Common myeloid progenitor, CD34-positive (primary cell): ENCODE measurements at regions not wholly inside any gene's neighbourhood (a gene's known extent, or its start where the extent isn't known, plus 50 kb on each side); places are given as distances from the start of the nearest gene placed in this dataset.
"Not testable (repeated sequence)": the region's sequence is repeated elsewhere in the genome, so short reads cannot be mapped to it uniquely, and the experiment has no call there.

Experiments
- CTCF ChIA-PET: fragments of 350-600 bp; sonication (Branson Sonifier 250); formaldehyde crosslinking; loops from one replicate; lab custom pipeline; 2021; ENCODE audit warnings: antibody characterized with exemption; lab: Charles Lee
- POLR2A ChIA-PET: fragments of 350-600 bp; sonication (Branson Sonifier 250); formaldehyde crosslinking; loops from one replicate; lab custom pipeline; 2021; ENCODE audit warnings: antibody characterized with exemption; lab: Charles Lee
- DNase-seq, 3 donors: peaks; one replicate each; pipeline versions ENCODE4 v3.0.0 to v3.0.0-alpha.2; 2013
- H3K27ac ChIP-seq, 2 experiments: 1 replicate in 1 of 2; 2 replicates in 1 of 2; pipeline ENCODE4 v1.7.0; 2013; ENCODE audit warnings: inconsistent platforms in 2 of 2, low read length in 2 of 2, mild to moderate bottlenecking in 2 of 2, low read depth in 1 of 2, moderate library complexity in 1 of 2; ENCODE audit not compliant: severe bottlenecking in 2 of 2, insufficient read depth in 1 of 2, poor library complexity in 1 of 2
- H3K27me3 ChIP-seq, 5 experiments: replicated peaks in 2 of 5; 1 replicate in 3 of 5; 2 replicates in 2 of 5; pipeline versions ENCODE4 v1.6.1 to v1.7.0; 2013; ENCODE audit warnings: low read length in 4 of 5, mild to moderate bottlenecking in 2 of 5, moderate library complexity in 2 of 5, inconsistent platforms in 1 of 5; ENCODE audit not compliant: insufficient read depth in 5 of 5, control insufficient read depth in 4 of 5
- H3K36me3 ChIP-seq, 4 experiments: 1 replicate in 2 of 4; 2 replicates in 2 of 4; pipeline versions ENCODE4 v1.6.1 to v1.7.0; 2013; ENCODE audit warnings: low read length in 3 of 4, control low read depth in 1 of 4, mild to moderate bottlenecking in 1 of 4; ENCODE audit not compliant: control insufficient read depth in 4 of 4, insufficient read depth in 4 of 4
- H3K4me1 ChIP-seq, 4 experiments: 1 replicate in 3 of 4; 2 replicates in 1 of 4; pipeline versions ENCODE4 v1.6.1 to v1.7.1; 2013; ENCODE audit warnings: low read length in 3 of 4, mild to moderate bottlenecking in 3 of 4, control low read depth in 1 of 4, inconsistent platforms in 1 of 4, moderate library complexity in 1 of 4; ENCODE audit not compliant: control insufficient read depth in 4 of 4, insufficient read depth in 4 of 4; ENCODE audit errors: control extremely low read depth in 1 of 4
- H3K4me3 ChIP-seq, 7 experiments: 1 replicate in 4 of 7; 2 replicates in 3 of 7; pipeline versions ENCODE4 v1.5.1 to v1.7.0; 2013; ENCODE audit warnings: mild to moderate bottlenecking in 7 of 7, low read length in 6 of 7, moderate library complexity in 6 of 7, inconsistent platforms in 2 of 7, low read depth in 2 of 7, control low read depth in 1 of 7; ENCODE audit not compliant: insufficient read depth in 4 of 7, control insufficient read depth in 1 of 7; ENCODE audit errors: extremely low read depth in 1 of 7
- H3K9me3 ChIP-seq, 5 experiments: 1 replicate in 4 of 5; 2 replicates in 1 of 5; pipeline versions ENCODE4 v1.6.1 to v1.7.1; 2013; ENCODE audit warnings: low read length in 4 of 5, mild to moderate bottlenecking in 2 of 5, inconsistent platforms in 1 of 5, low read depth in 1 of 5, moderate library complexity in 1 of 5; ENCODE audit not compliant: control insufficient read depth in 4 of 5, insufficient read depth in 2 of 5; ENCODE audit errors: control extremely low read depth in 1 of 5
- WGBS: methylation state at CpG from one replicate; pipeline ENCODE4 v1.1.5; 2013; ENCODE audit not compliant: insufficient coverage; 5-methylcytosine and 5-hydroxymethylcytosine counted together

- POLR2A ChIA-PET, result no interaction called here
- no peak for DNase-seq
- Histone ChIP-seq H3K36me3 (no peaks in the 10 kb centered on the region), H3K27ac (no peak overlapping the region), H3K9me3 (peaks cover 0 to 2% (median 0%) of the 10 kb centered on the region in 5 experiments), H3K27me3 (no peaks in the 10 kb centered on the region), H3K4me1 (no peaks in the 10 kb centered on the region), H3K4me3 (no peak overlapping the region)
- 100% methylated on average over 1 of the region's 3 CpGs for WGBS
- CTCF ChIA-PET, result no interaction called here
These were observed 287.1 kb upstream of the ADGRL3 start for GRCh38 chr4:60913002-60913401.

GRCh38 chr4:60913671-60914070 is 286.5 kb upstream of the ADGRL3 start:
- Histone ChIP-seq H3K27ac (no peak overlapping the region), H3K36me3 (no peaks in the 10 kb centered on the region), H3K27me3 (no peaks in the 10 kb centered on the region), H3K4me1 (no peaks in the 10 kb centered on the region), H3K9me3 (no peaks in the 10 kb centered on the region), H3K4me3 (no peak overlapping the region)
- ChIA-PET CTCF (no interaction called here), POLR2A (no interaction called here)
- WGBS, result no CpG with 5 or more reads among the region's 2 CpGs
- no peak for DNase-seq

- WGBS, result 95% methylated on average over 3 of the region's 4 CpGs
- H3K27me3 ChIP-seq, POLR2A ChIA-PET, H3K4me3 ChIP-seq, CTCF ChIA-PET, H3K36me3 ChIP-seq, H3K4me1 ChIP-seq, H3K9me3 ChIP-seq, DNase-seq, H3K27ac ChIP-seq: not testable (repeated sequence)
These were observed 278.4 kb upstream of the ADGRL3 start for GRCh38 chr4:60921735-60922134.

GRCh38 chr4:60923075-60923474 is 277.1 kb upstream of the ADGRL3 start:
- ChIA-PET POLR2A (no interaction called here), CTCF (no interaction called here)
- Histone ChIP-seq H3K36me3 (no peaks in the 10 kb centered on the region), H3K27ac (no peak overlapping the region), H3K9me3 (no peaks in the 10 kb centered on the region), H3K4me3 (no peak overlapping the region), H3K4me1 (no peaks in the 10 kb centered on the region), H3K27me3 (no peaks in the 10 kb centered on the region)
- no CpG with 5 or more reads among the region's 1 CpG for WGBS
- DNase-seq, result no peak

GRCh38 chr4:60926624-60927023 is 273.5 kb upstream of the ADGRL3 start:
- Histone ChIP-seq H3K27me3 (no peaks in the 10 kb centered on the region), H3K4me3 (no peak overlapping the region), H3K4me1 (no peaks in the 10 kb centered on the region), H3K27ac (no peak overlapping the region), H3K9me3 (no peaks in the 10 kb centered on the region), H3K36me3 (no peaks in the 10 kb centered on the region)
- no peak for DNase-seq
- ChIA-PET CTCF (no interaction called here), POLR2A (no interaction called here)
- WGBS, result 100% methylated on average over 2 of the region's 2 CpGs

- Histone ChIP-seq H3K9me3 (no peaks in the 10 kb centered on the region), H3K27ac (no peak overlapping the region), H3K36me3 (no peaks in the 10 kb centered on the region), H3K4me1 (no peaks in the 10 kb centered on the region), H3K4me3 (no peak overlapping the region), H3K27me3 (no peaks in the 10 kb centered on the region)
- POLR2A ChIA-PET, result no interaction called here
- 93% methylated on average over 2 of the region's 3 CpGs for WGBS
- no peak for DNase-seq
- CTCF ChIA-PET, result no interaction called here
These were observed 269.3 kb upstream of the ADGRL3 start for GRCh38 chr4:60930866-60931265.

GRCh38 chr4:60934566-60935295 is 265.4 kb upstream of the ADGRL3 start:
- POLR2A ChIA-PET, result no interaction called here
- 75% methylated on average over 2 of the region's 4 CpGs for WGBS
- no peak for DNase-seq

More at GRCh38 chr4:60934566-60935295, 265.4 kb upstream of the ADGRL3 start:
- Histone ChIP-seq H3K36me3 (no peaks in the 10 kb centered on the region), H3K4me1 (no peaks in the 10 kb centered on the region), H3K9me3 (no peaks in the 10 kb centered on the region), H3K27me3 (no peaks in the 10 kb centered on the region), H3K27ac (no peak overlapping the region), H3K4me3 (no peak overlapping the region)
- CTCF ChIA-PET, result no interaction called here
